ENCODE measurements at regions not wholly inside any gene's neighbourhood (a gene's known extent, or its start where the extent isn't known, plus 50 kb on each side); places are given as distances from the start of the nearest gene placed in this dataset.

GRCh38 chr14:29475641-29476040 is 452.0 kb downstream of the PRKD1 start:
- no peak for FAIRE-seq
- ATAC-seq: no peak
- Histone ChIP-seq H4K20me1 (replicated peaks; ENCODE audit: control insufficient read depth, insufficient read depth, low read length) (no peaks in the 10 kb centered on the region), H3K4me1 (replicated peaks in 1 of 2; ENCODE audit: control insufficient read depth in 2 of 2, insufficient read depth in 2 of 2, low read length in 2 of 2) (no peaks in the 10 kb centered on the region), H3K4me3 (no peak overlapping the region), H3K27me3 (ENCODE audit: control insufficient read depth in 2 of 2, insufficient read depth in 2 of 2, low read length in 2 of 2) (no peaks in the 10 kb centered on the region), H3K9me1 (ENCODE audit: control insufficient read depth, insufficient read depth, low read length) (no peaks in the 10 kb centered on the region), H3K9ac (ENCODE audit: insufficient read depth in 1 of 2, low read depth in 2 of 2, low read length in 2 of 2) (no peak overlapping the region), H3K4me2 (ENCODE audit: insufficient read depth, low read length) (no peak overlapping the region), H2AFZ (ENCODE audit: low read depth, low read length) (no peak overlapping the region), H3K9me3 (replicated peaks; ENCODE audit: control insufficient read depth, insufficient read depth, low read depth, low read length) (no peaks in the 10 kb centered on the region), H3K79me2 (ENCODE audit: control insufficient read depth, insufficient read depth, low read length) (no peaks in the 10 kb centered on the region), H3K27ac (ENCODE audit: extremely low read depth, low read depth, low read length) (no peak overlapping the region), H3K36me3 (ENCODE audit: control insufficient read depth, insufficient read depth, low read length) (no peaks in the 10 kb centered on the region)
- no peak for DNase-seq (ENCODE audit: extremely low read depth in 1 of 4, low spot score in 3 of 4)
- in situ Hi-C loops (cut with MboI): no loop called here
- POLR2A ChIA-PET: no interaction called here
- no TSS peak for BruUV-seq (replicated peaks)
- CTCF ChIA-PET (ENCODE audit: low intra/inter-chr PET ratio): no interaction called here
- TF ChIP-seq TARDBP (IDR thresholded peaks at IDR 0.05) (no peak), PBX2 (CRISPR knock-in tag; IDR thresholded peaks at IDR 0.05; ENCODE audit: low read depth) (no peak), PBX2 (tag; conservative IDR thresholded peaks at IDR 0.05; ENCODE audit: low read depth) (no peak), ZFP91 (CRISPR knock-in tag; IDR thresholded peaks at IDR 0.05) (no peak)
- intact Hi-C loops (cut with micrococcal nuclease): no loop called here
